Erythroblast (primary cell): ENCODE measurements at regions not wholly inside any gene's neighbourhood (a gene's known extent, or its start where the extent isn't known, plus 50 kb on each side); places are given as distances from the start of the nearest gene placed in this dataset.

ENCODE experiments used
- GATA1 ChIP-seq: IDR thresholded peaks from 2 replicates; pipeline ENCODE4 v1.6.1; 2011; ENCODE audit warnings: low read depth, mild to moderate bottlenecking, control low read depth, low read length, moderate library complexity
- POLR2A ChIP-seq: IDR thresholded peaks from 2 replicates; pipeline ENCODE4 v1.6.1; 2011; ENCODE audit warnings: mild to moderate bottlenecking, low read length

- TF ChIP-seq POLR2A (no peak), GATA1 (no peak)
Measured at GRCh38 chr4:79823148-79823763, 249.8 kb downstream of the ANTXR2 start.
